NCI-H1694 treated with DMSO at 0.1 percent for 48 hours (cell line): ENCODE measurements at regions not wholly inside any gene's neighbourhood (a gene's known extent, or its start where the extent isn't known, plus 50 kb on each side); places are given as distances from the start of the nearest gene placed in this dataset.

Experiments used
- DNase-seq: peaks from one replicate; lab custom pipeline; 2025; lab: John Stamatoyannopoulos, UW

DNA sequence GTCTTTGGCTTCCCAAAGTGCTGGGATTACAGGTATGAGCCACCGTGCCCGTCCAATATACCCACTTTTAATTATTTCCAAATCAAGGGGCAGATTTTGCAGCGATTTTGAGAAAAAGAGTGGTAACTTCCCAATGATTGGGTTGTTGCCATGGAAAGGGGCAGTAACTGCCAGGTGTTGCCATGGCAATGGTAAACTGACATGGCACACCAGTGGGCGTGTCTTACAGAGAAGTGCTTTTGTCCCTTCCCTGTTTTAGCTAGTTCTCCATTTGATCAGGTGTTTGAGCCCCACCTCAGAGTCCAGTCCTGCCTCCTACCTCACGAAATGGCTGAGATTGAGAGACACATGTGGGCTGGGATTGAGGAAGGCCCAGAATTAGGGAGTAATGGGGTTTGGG is 86.3 kb upstream of the IER5L start:
- no peak for DNase-seq

DNA sequence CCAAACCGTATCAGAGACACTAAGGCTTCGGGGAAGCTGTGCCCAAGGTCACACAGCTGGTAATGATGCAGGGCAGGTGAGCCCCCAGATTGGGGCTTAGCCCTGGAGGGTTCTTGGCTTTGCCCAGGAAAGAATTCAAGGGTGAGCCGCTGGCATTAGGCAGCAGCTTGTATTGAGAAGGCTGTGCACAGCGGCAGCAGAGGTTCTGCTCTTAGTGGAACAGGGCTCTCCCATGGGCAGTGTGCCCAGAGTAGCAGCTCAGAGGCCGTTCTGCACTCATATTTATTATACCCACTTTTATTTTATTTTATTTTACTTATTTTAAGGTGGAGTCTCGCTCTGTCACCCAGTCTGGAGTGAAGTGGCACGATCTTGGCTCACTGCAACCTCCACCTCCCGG is 85.8 kb upstream of the IER5L start:
- DNase-seq = no peak

DNA sequence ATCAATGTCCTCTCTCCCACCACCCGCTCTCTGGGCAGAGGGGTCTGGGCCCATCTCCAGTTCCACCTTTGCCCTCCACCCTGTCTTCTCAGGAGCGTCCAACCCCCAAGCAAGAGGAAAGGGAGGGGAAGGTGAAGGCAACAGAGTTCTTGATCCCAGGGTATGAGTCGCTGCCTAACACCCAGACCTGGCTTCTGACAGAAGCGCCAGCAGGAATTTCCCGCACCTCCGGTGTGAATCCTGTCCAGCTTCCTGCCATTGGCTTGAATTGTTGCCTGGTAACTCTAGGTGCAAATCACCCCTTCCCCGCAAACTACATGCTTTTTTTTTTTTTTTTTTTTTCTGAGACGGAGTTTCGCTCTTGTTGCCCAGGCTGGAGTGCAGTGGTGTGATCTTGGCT is 84.2 kb upstream of the IER5L start:
- DNase-seq = no peak

- no peak for DNase-seq
Measured at GRCh38 chr9:129259375-129259774, 81.3 kb upstream of the IER5L start.

- no peak for DNase-seq
Measured at GRCh38 chr9:129258823-129259301, 80.8 kb upstream of the IER5L start.

DNA sequence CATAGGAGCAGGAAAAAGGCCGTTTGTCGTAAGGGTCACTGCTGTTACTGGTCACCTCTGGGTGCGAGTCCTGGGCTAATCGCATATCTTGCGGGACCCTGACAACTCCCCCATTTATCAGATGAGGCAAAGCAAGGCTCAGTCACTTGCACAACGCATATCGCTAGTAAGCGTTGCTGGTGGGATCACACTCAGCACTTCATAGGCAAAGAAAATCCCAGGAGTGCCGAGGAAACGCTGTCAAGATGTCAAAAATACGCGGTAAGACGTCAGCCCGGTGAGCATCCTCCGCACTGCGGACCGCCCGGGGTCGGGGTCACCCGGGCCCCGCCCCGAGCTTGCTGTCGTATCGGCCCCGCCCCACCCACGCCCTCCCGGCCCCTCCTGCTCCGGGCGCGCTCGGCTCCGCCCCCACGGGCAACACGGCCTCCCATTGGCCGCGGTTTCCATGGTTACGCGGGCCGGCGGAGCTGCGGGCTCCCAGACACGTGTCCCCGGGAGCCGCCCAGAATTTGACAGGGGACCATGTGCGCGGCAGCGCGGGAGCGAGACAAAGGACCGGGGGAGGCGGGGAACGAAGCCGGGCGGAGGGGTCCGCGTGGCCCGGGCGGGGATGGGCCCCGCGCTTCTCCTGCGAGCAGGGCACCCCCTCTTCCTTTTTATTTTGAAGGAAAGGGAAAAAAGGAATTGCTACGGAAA is 80.2 kb upstream of the IER5L start:
- no peak for DNase-seq

DNA sequence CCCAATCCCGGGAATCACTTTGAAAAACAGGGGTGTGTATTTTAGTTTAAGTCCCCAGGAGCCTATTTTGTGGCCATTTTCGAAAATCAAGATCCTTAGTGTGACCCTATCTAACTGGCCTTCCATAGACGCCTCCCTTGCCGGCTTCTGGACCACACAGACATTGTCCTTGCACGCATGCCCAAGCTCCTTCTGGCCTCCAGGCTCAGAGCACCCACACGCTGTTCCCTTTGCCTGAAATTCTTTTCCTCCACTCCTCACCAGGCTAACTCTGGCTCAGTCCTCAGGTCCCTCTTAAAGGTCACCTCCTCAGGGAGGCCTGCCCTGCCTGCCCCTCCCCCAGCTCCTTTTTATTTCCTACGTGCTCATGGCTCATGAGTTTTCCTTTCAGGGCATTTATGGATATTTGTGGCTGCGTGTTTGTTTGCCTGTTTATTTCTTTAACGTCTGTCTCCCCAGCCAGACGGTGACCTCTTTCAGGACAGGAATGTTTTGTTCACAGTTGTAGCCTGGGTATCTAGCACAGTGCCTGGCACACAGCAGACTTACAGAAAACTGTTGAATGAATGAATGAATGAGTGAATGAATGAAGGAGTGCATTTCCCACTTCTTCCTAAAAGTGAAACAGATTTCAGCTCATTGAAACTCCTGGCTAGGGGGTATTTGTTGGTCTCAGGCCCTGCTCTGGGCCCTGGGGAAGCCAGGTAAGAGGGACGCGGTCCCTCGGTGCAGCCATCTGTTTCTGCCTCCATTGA is 79.1 kb upstream of the IER5L start:
- DNase-seq = no peak

DNA sequence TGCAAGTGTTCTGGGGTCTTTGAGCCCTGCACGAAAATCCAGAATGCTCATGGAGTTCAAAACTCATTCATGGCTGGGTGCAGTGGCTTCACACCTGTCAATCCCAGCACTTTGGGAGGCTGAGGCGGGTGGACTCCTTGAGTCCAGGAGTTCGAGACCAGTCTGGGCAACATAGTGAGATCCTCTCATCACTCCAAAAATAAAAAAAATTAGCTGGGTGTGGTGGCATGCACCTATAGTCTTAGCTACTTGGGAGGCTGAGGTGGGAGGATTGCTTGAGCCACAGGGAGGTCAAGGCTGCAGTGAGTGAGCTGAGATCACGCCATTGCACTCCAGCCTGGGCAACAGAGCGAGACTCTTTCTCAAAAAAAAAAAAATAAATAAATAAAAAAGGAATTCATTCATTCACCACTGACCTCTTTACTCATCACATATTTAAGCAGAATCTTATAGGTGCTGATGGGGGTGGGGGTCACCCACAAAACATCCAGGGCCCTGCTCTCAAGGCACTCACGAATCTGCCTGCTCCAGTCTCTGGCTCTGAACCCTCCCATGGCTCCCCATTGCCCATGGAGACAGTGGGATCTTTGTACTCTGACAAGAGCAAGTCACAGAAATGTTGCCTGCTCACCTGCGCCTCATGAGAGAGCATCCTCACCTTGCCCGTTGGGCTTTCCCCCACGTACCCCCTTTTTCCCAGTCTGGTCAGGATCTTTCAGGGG is 76.7 kb upstream of the IER5L start:
- DNase-seq = no peak

GRCh38 chr9:129253803-129254381 is 75.8 kb upstream of the IER5L start:
- DNase-seq = no peak

DNA sequence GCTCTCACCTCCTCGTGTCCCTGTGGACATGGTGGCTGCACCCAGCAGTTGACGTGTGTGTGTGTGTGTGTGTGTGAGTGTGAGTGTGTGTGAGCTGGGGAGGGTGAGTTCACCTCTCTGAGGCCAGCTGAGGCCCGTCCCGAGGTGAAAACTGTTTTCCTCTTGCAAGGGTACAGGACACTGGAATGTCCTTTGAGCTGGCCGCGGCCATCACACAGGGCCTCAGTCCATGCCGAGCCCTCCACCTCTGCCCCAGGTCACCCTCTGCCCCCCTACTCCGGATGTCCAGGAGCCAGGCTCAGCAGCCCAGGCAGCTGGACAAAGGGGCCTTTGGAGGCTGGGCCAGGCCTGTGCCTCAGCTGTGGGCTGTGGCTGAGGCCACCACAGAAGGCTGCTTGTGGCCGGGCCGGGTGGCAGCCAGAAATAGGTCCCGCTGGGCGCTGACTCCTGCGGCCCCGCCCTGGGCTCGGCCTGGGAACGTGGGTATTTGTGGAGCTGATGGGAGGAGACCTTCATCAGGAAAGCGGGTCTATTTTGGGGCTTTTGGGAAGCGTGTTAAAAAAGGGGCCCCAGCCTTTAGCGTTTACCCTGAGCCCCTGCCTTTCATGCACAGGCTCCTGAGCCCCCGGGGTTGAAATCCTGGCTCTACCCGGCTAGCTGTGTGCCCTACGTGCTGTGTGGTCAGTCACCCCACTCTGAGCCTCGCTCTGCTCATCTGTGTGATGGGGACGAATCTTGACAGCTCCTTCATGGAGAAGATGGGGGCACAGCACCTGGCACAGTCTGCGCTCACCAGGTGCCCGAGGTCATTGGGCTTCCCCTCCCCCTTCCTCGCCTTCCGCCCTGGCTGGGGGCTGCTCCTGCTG is 75.1 kb upstream of the IER5L start:
- DNase-seq = no peak

- DNase-seq = no peak
Measured at GRCh38 chr9:129250786-129251185, 72.7 kb upstream of the IER5L start.

DNA sequence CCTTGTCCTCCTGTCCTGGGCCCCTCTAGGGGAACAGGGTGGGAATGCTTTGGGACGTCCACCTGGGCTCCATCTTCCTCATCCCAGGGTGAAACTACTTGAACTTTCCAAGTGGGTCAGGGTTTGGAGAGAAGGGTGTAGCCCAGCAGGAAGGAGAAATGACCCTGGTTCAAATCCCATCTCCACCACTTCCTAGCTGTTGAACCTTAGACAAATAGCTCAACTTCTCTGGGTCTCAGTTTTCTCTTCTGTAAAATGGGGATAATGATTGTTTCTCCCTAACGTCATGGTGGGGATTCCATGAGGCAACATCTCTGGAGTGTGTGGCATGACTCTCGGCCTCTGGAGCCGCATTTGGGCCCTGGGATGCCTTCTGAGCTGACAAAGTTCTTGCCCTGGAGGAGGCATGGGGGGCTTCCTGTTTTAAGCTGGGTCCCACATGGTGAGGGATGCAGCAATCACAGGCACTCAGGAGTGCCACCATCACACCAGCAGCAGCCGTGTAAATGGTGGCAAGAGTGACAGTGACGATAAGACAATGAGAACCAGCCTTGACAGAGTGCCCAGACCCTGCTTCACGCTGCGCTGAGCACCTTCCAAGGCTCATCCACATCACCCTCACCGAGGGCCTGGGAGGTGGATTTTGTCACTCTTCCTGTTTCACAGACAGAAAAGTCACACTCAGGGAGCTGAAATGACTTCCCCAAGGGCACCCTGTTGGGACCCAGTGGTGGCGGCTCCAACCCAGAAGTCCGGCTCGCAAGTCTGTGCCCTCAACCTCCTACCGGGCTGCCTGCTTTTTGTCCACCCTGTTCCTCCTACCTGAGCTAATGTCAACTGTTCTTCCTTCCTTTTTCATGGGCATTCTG is 69.5 kb upstream of the IER5L start:
- no peak for DNase-seq

GRCh38 chr9:129245276-129245675 is 67.2 kb upstream of the IER5L start:
- no peak for DNase-seq

DNA sequence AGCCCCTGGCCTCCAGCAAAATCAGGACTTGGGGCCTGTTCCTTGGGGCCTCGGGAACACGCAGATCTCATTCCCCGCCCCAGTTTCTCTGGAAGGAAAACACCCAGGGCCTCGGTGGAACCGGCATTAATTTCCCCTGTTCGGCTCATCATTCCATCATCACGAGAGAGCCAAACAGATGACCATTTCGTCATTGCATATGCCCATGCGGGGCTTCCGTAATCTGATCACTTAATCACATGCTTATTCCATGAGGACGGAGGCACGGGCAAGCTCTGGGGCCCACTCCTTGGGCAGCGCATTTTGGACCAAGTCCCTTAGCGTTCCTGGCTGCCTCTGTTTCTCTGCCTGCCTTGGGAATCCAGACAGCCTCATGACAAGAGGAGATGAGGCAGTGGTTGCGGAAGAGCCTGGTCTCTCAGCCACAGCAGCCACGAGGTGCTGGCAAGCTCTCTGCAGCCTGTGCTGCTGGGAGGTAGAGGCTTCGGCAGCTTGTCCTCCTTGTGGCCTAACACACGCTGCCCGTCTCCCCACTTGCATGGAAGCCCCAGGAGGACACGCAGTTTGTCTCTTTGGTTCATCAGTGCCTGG is 65.0 kb upstream of the IER5L start:
- DNase-seq = no peak

DNA sequence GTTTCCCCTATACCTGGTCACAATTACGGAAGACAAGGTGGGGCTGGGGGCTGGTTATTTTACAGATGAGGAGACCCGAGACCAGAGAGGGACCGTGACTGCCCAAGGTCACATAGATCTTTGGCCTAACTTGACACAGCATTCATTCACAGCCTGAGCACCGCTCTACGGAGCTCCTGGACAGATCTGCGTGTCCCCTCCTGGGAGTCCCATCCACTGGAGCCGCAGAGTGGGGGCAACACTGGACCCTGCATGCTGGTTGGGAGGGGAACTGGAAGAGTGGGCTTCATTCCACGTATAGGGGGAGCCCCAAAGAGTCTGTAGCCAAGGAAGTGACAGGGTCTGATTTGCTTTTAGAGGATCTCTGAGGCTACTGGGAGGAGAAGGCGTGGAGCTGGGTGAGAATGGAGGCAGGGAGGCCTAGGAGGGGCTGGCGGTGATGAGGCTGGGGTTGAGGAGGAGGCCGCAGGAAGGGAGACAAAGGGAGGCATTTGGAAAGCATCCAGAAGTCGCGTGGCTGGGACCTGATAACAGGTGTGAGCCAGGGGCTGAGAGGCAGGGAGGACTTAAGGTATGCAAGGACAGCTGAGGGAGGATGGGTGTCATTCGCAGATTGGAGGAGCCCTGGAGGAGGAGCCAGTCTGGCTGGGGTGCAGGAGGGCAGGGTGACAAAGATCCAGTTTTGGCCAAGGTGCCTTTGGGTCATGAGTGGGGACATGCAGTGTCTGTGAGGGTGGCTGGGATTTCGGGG is 64.3 kb upstream of the IER5L start:
- no peak for DNase-seq

DNA sequence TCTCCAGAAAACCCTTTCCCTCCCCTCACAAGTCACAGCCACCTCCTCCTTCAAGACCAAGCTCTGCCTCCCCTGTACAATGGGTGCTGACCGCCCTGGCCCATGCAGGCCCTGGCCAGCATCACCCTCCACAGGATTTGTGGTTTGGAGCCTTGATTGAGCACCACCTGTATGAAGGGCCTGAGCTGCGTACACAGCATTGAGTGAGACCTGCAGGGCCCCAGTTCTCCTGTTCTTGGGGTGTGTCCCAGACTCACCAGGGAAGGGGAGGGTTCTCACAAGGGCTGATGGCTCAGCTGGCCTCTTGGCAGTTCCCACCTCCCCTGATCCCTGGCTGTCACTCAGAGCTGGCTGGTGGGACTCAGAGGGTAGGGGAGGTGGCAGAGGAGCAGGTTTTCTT is 63.7 kb upstream of the IER5L start:
- DNase-seq = no peak

DNA sequence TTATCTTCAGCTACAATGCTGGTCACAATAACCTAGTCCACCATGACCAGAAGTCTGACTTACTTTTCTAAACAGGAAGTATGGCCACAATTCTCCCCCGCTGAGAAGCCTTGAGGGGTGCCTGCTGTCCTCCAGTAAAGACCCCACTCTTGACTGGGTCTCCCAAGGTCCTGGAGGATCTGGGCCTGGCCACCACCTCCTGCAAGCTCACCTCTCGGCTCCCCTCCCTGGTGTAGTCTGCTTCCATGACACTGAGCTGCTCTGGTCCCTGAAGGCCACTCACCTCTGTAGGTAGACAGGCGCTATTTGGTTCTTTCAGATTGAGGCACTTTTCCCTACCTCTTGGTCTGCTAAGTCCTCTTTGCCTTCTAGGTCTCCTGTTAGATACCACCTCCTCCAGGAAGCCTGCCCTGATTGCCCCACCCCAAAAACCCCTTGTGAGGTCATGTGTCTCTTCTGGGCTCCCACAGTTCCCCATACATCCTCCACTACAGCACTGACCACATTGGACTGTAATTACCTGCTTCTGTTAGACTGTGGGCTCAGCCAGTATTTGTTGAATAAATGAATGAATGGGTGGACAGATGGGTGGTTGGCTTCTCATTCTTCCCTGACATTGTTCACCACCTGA is 62.6 kb upstream of the IER5L start:
- no peak for DNase-seq

DNA sequence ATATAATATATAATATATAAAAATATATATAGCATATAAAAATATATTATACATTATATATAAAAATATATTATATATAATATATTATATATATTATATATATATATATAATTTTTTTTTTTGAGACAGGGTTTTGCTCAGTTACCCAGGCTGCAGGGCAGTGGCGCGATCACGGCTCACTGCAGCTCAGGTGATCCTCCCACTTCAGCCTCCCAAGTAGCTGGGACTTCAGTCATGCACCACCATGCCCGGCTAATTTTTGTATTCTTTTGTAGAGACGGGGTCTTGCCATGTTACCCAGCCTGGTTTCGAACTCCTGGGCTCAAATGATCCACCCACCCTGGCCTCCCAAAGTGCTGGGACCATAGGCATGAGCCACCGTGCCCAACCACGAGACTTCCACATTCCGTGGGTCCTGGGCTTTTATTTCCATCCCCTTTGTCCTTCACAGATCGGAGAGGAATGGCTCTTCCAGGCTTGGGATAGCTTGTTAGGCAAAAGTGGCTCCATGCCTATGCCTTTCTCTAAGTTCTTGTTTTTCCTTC is 62.0 kb upstream of the IER5L start:
- no peak for DNase-seq

GRCh38 chr9:129237803-129238202 is 59.7 kb upstream of the IER5L start:
- DNase-seq = no peak
